Mammary epithelial cell (primary cell): ENCODE measurements at regions not wholly inside any gene's neighbourhood (a gene's known extent, or its start where the extent isn't known, plus 50 kb on each side); places are given as distances from the start of the nearest gene placed in this dataset.

ENCODE experiments used
- CTCF ChIP-seq, 2 donors: IDR thresholded peaks in 1 of 2; conservative IDR thresholded peaks in 1 of 2; 2 replicates each; pipeline ENCODE4 v1.5.1; 2011 to 2012; ENCODE audit warnings: inconsistent platforms in 2 of 2, low read length in 2 of 2, mild to moderate bottlenecking in 2 of 2, control low read depth in 1 of 2, low read depth in 1 of 2; ENCODE audit not compliant: insufficient read depth in 1 of 2; ENCODE audit errors: extremely low read depth in 1 of 2
- EZH2 ChIP-seq: IDR thresholded peaks from 2 replicates; pipeline ENCODE4 v1.6.1; 2012; ENCODE audit warnings: low read length, inconsistent platforms, borderline replicate concordance

- TF ChIP-seq CTCF (conservative IDR thresholded peaks at IDR 0.05 in 1 of 2, IDR thresholded peaks at IDR 0.05 in 1 of 2; ENCODE audit: extremely low read depth in 1 of 2, insufficient read depth in 1 of 2, low read depth in 1 of 2, low read length in 2 of 2) (no peak), EZH2 (no peak)
These were observed 2049.5 kb upstream of the PRR20A start for GRCh38 chr13:55091172-55091571.
